ENCODE measurements at regions not wholly inside any gene's neighbourhood (a gene's known extent, or its start where the extent isn't known, plus 50 kb on each side); places are given as distances from the start of the nearest gene placed in this dataset.

DNA sequence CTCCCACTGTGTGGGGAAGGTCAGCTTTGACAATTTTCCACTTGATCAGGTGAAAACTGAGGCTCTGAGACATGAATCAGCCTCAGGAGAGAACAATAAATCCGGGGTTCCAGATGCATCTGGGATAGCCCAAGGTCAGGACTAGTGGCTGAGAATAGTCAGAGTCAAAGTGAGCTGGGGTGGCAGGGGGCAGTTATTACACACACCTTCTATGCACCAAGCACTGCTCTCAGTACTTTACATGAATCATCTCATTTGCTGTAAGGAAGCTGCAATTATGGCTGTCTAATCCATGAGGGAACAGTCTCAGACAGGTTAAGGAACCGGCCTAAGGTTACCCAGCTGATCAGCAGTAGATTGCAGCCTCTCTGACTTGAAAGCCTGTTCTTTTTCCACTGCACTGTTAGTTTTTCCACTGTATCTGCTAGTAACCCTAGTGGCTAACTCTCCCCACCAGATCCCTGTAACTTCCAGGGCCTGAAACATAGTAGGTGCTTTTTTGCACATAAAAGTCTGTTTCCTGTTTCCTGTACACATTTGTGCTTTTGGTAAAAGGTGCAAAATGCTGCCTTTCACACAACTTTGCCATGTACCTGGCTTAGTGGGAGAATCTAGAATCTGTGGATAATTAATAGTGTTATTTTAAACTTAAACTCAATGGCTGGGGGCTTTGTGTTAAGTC, 125.9 kb downstream of the EMX2 start:
- Mint-ChIP-seq H3K4me3 (ENCODE audit: unreplicated experiment) (no peak overlapping the region), H3K27me3 (ENCODE audit: low read depth) (no peaks in the 10 kb centered on the region), H3K4me1 (ENCODE audit: low read depth) (peaks cover 5% of the 10 kb centered on the region), H3K9me3 (ENCODE audit: low read depth) (no peaks in the 10 kb centered on the region), H3K27ac (ENCODE audit: unreplicated experiment) (no peak overlapping the region), H3K36me3 (ENCODE audit: low read depth) (no peaks in the 10 kb centered on the region)
- TF ChIP-seq, protein P1, sequence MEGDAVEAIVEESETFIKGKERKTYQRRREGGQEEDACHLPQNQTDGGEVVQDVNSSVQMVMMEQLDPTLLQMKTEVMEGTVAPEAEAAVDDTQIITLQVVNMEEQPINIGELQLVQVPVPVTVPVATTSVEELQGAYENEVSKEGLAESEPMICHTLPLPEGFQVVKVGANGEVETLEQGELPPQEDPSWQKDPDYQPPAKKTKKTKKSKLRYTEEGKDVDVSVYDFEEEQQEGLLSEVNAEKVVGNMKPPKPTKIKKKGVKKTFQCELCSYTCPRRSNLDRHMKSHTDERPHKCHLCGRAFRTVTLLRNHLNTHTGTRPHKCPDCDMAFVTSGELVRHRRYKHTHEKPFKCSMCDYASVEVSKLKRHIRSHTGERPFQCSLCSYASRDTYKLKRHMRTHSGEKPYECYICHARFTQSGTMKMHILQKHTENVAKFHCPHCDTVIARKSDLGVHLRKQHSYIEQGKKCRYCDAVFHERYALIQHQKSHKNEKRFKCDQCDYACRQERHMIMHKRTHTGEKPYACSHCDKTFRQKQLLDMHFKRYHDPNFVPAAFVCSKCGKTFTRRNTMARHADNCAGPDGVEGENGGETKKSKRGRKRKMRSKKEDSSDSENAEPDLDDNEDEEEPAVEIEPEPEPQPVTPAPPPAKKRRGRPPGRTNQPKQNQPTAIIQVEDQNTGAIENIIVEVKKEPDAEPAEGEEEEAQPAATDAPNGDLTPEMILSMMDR (IDR thresholded peaks at IDR 0.05), result no peak
- DNase-seq (ENCODE audit: low spot score), result no peak

DNA sequence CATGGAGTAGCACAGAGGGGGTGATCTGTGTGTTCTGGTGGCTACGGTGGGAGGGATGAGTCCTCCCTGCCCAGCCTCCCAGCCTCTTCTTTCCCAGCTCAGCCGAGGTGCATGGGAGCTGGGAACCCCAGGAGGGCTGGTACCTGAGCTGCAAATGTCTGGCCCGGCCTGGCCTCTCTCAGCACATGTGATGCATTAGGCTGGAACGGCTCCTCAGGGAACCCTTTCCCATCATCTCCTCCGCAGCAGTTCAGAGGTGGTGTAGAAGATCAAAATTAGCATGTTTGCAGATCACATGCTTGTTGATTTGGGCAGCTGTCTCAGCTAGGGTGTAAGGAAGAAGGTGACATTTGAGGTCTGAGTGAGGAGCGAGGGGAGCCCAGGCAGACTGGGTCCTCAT, 126.6 kb downstream of the EMX2 start:
- Mint-ChIP-seq H3K27ac (ENCODE audit: unreplicated experiment) (no peak overlapping the region), H3K9me3 (ENCODE audit: low read depth) (no peaks in the 10 kb centered on the region), H3K27me3 (ENCODE audit: low read depth) (no peaks in the 10 kb centered on the region), H3K4me3 (ENCODE audit: unreplicated experiment) (no peak overlapping the region), H3K36me3 (ENCODE audit: low read depth) (no peaks in the 10 kb centered on the region), H3K4me1 (ENCODE audit: low read depth) (no peaks in the 10 kb centered on the region)
- DNase-seq (ENCODE audit: low spot score), result no peak
- TF ChIP-seq, protein P1 (IDR thresholded peaks at IDR 0.05), result no peak

DNA sequence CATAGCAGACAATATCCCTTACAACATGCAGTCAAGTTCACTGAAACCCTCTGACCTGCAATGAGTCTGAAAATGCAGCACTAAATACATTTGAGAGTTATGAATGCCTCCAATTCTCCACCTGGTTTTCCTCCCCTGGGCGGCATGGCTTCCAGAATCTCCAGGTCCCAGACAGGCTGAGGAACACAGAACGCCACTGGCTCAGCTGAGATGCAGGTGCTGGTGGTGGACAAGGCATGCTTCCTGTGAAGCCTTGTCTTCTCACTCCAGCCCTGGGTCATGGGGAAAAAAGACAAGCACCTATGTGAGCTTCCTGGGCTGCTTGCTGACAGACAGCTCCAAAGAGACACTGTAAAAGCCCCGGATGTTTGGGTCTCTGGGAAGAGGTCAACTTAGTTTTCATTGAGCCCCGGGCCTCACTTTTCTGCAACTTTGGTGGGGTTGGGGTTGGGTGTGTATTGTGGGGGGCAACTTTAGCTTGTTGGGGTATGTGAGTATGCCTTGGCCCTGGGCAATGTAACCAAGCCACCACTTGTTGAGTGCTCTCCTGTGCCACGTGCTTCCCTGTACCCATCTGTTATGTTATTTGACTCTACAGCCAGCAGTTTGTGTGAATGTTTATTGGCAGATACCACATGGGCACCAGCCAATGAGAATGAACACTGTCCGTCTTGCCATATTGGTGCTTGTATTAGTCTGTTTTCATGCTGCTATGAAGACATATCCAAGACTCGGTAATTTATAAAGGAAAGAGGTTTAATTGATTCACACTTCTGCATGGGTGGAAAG, 127.8 kb downstream of the EMX2 start:
- Mint-ChIP-seq H3K9me3 (ENCODE audit: low read depth) (no peaks in the 10 kb centered on the region), H3K4me3 (ENCODE audit: unreplicated experiment) (no peak overlapping the region), H3K27ac (ENCODE audit: unreplicated experiment) (no peak overlapping the region), H3K4me1 (ENCODE audit: low read depth) (peaks cover 8% of the 10 kb centered on the region), H3K36me3 (ENCODE audit: low read depth) (no peaks in the 10 kb centered on the region), H3K27me3 (ENCODE audit: low read depth) (no peaks in the 10 kb centered on the region)
- no peak for DNase-seq (ENCODE audit: low spot score)
- TF ChIP-seq, protein P1 (IDR thresholded peaks at IDR 0.05), result no peak

GRCh38 chr10:117673230-117674010, 130.9 kb downstream of the EMX2 start:
- H3K27me3 Mint-ChIP-seq (ENCODE audit: low read depth), result no peaks in the 10 kb centered on the region
- peaks cover 8% of the 10 kb centered on the region for H3K4me1 Mint-ChIP-seq (ENCODE audit: low read depth)
- no peak for DNase-seq (ENCODE audit: low spot score)
- H3K27ac Mint-ChIP-seq (ENCODE audit: unreplicated experiment), result no peak overlapping the region
- no peaks in the 10 kb centered on the region for H3K36me3 Mint-ChIP-seq (ENCODE audit: low read depth)
- no peaks in the 10 kb centered on the region for H3K9me3 Mint-ChIP-seq (ENCODE audit: low read depth)
- no peak overlapping the region for H3K4me3 Mint-ChIP-seq (ENCODE audit: unreplicated experiment)
- TF ChIP-seq, protein P1 (IDR thresholded peaks at IDR 0.05), result no peak

DNA sequence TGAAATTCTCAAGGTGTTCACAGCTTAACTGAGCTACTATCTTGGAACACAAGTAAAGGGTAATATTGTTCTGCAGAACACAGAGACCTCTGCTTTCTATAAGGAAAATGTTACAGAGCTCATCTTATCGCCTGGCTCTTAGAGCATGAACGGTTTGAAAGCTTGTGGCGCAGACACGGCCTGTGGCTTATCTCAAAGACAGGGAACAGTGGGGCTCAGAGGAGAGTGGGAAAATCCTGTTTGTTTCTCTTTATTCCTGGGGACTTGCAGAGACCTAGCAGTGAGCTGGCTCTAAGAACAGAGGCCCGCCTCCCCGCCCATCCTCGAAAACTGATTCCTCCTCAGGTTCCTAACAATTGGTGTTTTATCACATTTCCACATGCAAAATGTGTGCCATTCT, 131.7 kb downstream of the EMX2 start:
- H3K27me3 Mint-ChIP-seq (ENCODE audit: low read depth), result no peaks in the 10 kb centered on the region
- no peaks in the 10 kb centered on the region for H3K36me3 Mint-ChIP-seq (ENCODE audit: low read depth)
- TF ChIP-seq, protein P1 (IDR thresholded peaks at IDR 0.05), result no peak
- no peaks in the 10 kb centered on the region for H3K9me3 Mint-ChIP-seq (ENCODE audit: low read depth)
- H3K27ac Mint-ChIP-seq (ENCODE audit: unreplicated experiment), result no peak overlapping the region
- DNase-seq (ENCODE audit: low spot score), result no peak
- H3K4me3 Mint-ChIP-seq (ENCODE audit: unreplicated experiment), result no peak overlapping the region
- peaks cover 8% of the 10 kb centered on the region for H3K4me1 Mint-ChIP-seq (ENCODE audit: low read depth)
